ENCODE measurements at regions not wholly inside any gene's neighbourhood (a gene's known extent, or its start where the extent isn't known, plus 50 kb on each side); places are given as distances from the start of the nearest gene placed in this dataset.
"Not testable (repeated sequence)": the region's sequence is repeated elsewhere in the genome, so short reads cannot be mapped to it uniquely, and the experiment has no call there.

DNA sequence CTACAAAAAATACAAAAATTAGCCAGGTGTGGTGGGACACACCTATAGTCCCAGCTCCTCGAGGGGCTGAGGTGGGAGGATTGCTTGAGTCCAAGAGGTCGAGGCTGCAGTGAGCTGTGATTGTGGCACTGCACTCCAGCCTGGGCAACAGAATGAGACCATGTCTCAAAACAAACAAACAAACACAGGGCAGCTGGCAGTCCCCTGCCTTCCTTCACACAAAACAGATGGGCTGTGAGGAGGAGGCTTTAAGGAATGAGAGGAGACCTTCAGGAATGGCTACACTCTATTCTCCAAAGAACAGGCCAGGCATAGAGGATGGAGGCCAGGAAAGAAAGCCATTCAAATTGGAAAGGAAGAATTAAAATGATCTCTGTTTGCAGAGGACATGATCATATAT lies 65.6 kb upstream of the MAML3 start:
- H3K9me3 ChIP-seq (ENCODE audit: control insufficient read depth, insufficient read depth, low read length), result no peaks in the 10 kb centered on the region
- no peak overlapping the region for H3K4me3 ChIP-seq (ENCODE audit: low read length)
- peaks cover 12 to 21% of the 10 kb centered on the region in 2 donors for H3K27me3 Mint-ChIP-seq (ENCODE audit: low read depth in 2 of 2)
- intact Hi-C loops (cut with micrococcal nuclease), result no loop called here
- H3K4me1 ChIP-seq (ENCODE audit: control insufficient read depth, insufficient read depth, low read length), result no peaks in the 10 kb centered on the region
- no peaks in the 10 kb centered on the region for H3K4me1 Mint-ChIP-seq
- no peaks in the 10 kb centered on the region for H3K36me3 Mint-ChIP-seq
- 80% methylated on average over 2 of the region's 2 CpGs for WGBS (ENCODE audit: insufficient coverage)
- ATAC-seq (no peak), DNase-seq (no peak)
- H3K27ac Mint-ChIP-seq, result no peak overlapping the region
- no peak overlapping the region for H3K27ac ChIP-seq (ENCODE audit: low read length)
- no peaks in the 10 kb centered on the region for H3K27me3 ChIP-seq (ENCODE audit: control insufficient read depth, insufficient read depth, low read length)
- H3K4me3 Mint-ChIP-seq, result no peak overlapping the region
- no peaks in the 10 kb centered on the region for H3K36me3 ChIP-seq (ENCODE audit: control insufficient read depth, insufficient read depth, low read length)
- TF ChIP-seq, protein P1, sequence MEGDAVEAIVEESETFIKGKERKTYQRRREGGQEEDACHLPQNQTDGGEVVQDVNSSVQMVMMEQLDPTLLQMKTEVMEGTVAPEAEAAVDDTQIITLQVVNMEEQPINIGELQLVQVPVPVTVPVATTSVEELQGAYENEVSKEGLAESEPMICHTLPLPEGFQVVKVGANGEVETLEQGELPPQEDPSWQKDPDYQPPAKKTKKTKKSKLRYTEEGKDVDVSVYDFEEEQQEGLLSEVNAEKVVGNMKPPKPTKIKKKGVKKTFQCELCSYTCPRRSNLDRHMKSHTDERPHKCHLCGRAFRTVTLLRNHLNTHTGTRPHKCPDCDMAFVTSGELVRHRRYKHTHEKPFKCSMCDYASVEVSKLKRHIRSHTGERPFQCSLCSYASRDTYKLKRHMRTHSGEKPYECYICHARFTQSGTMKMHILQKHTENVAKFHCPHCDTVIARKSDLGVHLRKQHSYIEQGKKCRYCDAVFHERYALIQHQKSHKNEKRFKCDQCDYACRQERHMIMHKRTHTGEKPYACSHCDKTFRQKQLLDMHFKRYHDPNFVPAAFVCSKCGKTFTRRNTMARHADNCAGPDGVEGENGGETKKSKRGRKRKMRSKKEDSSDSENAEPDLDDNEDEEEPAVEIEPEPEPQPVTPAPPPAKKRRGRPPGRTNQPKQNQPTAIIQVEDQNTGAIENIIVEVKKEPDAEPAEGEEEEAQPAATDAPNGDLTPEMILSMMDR (IDR thresholded peaks at IDR 0.05), result no peak
- no peaks in the 10 kb centered on the region for H3K9me3 Mint-ChIP-seq

DNA sequence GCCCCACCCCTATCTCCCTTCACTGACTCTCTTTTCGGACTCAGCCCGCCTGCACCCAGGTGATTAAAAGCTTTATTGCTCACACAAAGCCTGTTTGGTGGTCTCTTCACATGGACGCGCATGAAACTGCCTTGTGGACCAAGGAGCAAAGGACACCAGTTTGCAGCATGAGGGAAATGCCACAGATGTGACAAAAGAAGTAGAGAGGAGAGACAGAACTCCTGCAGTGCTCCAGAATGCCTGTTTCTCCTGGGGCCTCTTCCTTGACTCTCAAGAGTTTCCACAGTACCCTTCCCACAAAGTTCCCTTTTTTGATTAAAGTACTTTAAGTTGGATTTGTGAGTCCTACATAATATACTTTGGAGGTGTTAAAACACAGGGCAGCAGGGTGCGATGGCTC lies 65.1 kb upstream of the MAML3 start:
- H3K4me1 Mint-ChIP-seq; intact Hi-C loops (cut with micrococcal nuclease); H3K27ac Mint-ChIP-seq; DNase-seq; H3K9me3 Mint-ChIP-seq; H3K4me3 Mint-ChIP-seq; H3K36me3 ChIP-seq (ENCODE audit: control insufficient read depth, insufficient read depth, low read length); H3K9me3 ChIP-seq (ENCODE audit: control insufficient read depth, insufficient read depth, low read length); H3K36me3 Mint-ChIP-seq; ATAC-seq; H3K27ac ChIP-seq (ENCODE audit: low read length); H3K4me3 ChIP-seq (ENCODE audit: low read length); H3K4me1 ChIP-seq (ENCODE audit: control insufficient read depth, insufficient read depth, low read length); H3K27me3 ChIP-seq (ENCODE audit: control insufficient read depth, insufficient read depth, low read length): not testable (repeated sequence)
- H3K27me3 Mint-ChIP-seq (ENCODE audit: low read depth in 2 of 2), result peaks cover 14 to 24% of the 10 kb centered on the region in 2 donors
- WGBS (ENCODE audit: insufficient coverage), result 91% methylated on average over 5 of the region's 5 CpGs

DNA sequence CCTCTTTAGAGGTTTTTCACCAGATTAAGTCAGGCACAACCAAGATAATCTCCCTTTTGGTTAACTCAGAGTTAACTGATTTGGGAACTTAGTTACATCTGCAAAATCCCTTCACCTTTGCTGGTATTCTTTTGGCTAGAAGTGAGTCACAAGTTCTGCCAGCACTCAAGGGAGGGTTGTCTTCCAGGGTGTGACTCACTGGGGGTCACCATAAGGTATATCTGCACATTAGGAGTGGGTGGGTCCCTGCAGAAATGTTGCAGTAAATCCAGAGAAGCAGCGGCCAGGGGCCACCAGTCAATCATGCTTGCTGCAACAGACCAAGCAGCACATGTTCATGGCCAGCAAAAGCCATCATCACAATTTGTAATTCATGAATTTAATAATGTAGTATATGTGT lies 59.8 kb upstream of the MAML3 start:
- no peak overlapping the region for H3K27ac Mint-ChIP-seq
- H3K27ac ChIP-seq (ENCODE audit: low read length), result no peak overlapping the region
- 92% methylated on average over 1 of the region's 1 CpG for WGBS (ENCODE audit: insufficient coverage)
- TF ChIP-seq, protein P1 (IDR thresholded peaks at IDR 0.05), result no peak
- H3K4me3 Mint-ChIP-seq, result no peak overlapping the region
- H3K9me3 Mint-ChIP-seq, result no peaks in the 10 kb centered on the region
- intact Hi-C loops (cut with micrococcal nuclease), result no loop called here
- H3K9me3 ChIP-seq (ENCODE audit: control insufficient read depth, insufficient read depth, low read length), result no peaks in the 10 kb centered on the region
- no peak overlapping the region for H3K4me3 ChIP-seq (ENCODE audit: low read length)
- H3K36me3 Mint-ChIP-seq, result no peaks in the 10 kb centered on the region
- H3K27me3 ChIP-seq (ENCODE audit: control insufficient read depth, insufficient read depth, low read length), result no peaks in the 10 kb centered on the region
- H3K4me1 ChIP-seq (ENCODE audit: control insufficient read depth, insufficient read depth, low read length), result no peaks in the 10 kb centered on the region
- no peaks in the 10 kb centered on the region for H3K36me3 ChIP-seq (ENCODE audit: control insufficient read depth, insufficient read depth, low read length)
- ATAC-seq (no peak), DNase-seq (no peak)
- H3K27me3 Mint-ChIP-seq (ENCODE audit: low read depth in 2 of 2), result peaks cover 17 to 26% of the 10 kb centered on the region in 2 donors
- no peaks in the 10 kb centered on the region for H3K4me1 Mint-ChIP-seq

DNA sequence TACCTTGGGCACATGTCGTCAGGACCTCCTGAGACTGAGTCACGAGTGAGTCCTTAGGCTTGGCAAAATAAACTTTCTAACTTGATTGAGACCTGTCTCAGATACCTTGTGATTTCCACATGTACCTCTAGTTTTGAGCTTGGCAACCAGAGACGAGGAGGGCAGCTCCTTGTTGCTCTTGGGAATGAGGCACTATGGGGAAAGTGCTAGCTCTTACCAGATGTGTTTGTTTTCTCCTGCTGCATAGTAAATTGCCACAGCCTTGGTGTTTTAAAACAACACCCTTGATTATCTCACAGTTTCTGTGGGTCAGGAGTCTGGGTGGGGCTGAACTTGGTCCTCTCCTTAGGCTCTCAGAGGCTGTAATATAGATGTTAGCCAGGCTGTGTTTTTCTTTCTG lies 59.1 kb upstream of the MAML3 start:
- Mint-ChIP-seq H3K9me3 (no peaks in the 10 kb centered on the region), H3K4me3 (no peak overlapping the region), H3K27me3 (ENCODE audit: low read depth in 2 of 2) (peaks cover 17 to 32% of the 10 kb centered on the region in 2 donors), H3K27ac (no peak overlapping the region), H3K36me3 (no peaks in the 10 kb centered on the region), H3K4me1 (no peaks in the 10 kb centered on the region)
- Histone ChIP-seq H3K4me3 (ENCODE audit: low read length) (no peak overlapping the region), H3K27ac (ENCODE audit: low read length) (no peak overlapping the region), H3K27me3 (ENCODE audit: control insufficient read depth, insufficient read depth, low read length) (no peaks in the 10 kb centered on the region), H3K4me1 (ENCODE audit: control insufficient read depth, insufficient read depth, low read length) (no peaks in the 10 kb centered on the region), H3K9me3 (ENCODE audit: control insufficient read depth, insufficient read depth, low read length) (no peaks in the 10 kb centered on the region), H3K36me3 (ENCODE audit: control insufficient read depth, insufficient read depth, low read length) (no peaks in the 10 kb centered on the region)
- intact Hi-C loops (cut with micrococcal nuclease), result no loop called here
- ATAC-seq (no peak), DNase-seq (no peak)
- 82% methylated on average over 3 of the region's 3 CpGs for WGBS (ENCODE audit: insufficient coverage)
- TF ChIP-seq, protein P1 (IDR thresholded peaks at IDR 0.05), result no peak

Data from natural killer cell (primary cell).